ENCODE measurements at regions not wholly inside any gene's neighbourhood (a gene's known extent, or its start where the extent isn't known, plus 50 kb on each side); places are given as distances from the start of the nearest gene placed in this dataset.

DNA sequence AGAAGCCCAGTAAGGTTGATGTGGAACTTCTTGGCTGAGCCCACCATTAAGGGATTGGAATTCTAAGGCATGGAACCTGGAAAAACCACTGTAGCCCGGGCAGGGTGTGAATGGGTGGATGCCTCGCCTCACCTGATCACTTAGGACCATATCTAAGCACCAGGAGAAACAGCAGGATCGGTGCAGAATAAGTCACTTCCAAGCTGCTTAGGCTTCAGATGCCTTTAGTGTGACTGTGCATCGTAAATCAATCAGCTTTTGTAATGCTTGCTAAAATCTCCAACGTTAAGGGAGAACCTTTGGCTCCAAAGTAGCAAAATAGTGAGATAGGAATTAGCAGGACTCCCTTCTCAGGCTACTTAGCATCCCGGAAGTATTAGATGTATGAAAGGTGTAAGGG is 103.9 kb upstream of the MEGF10 start:
- TF ChIP-seq, protein P1, sequence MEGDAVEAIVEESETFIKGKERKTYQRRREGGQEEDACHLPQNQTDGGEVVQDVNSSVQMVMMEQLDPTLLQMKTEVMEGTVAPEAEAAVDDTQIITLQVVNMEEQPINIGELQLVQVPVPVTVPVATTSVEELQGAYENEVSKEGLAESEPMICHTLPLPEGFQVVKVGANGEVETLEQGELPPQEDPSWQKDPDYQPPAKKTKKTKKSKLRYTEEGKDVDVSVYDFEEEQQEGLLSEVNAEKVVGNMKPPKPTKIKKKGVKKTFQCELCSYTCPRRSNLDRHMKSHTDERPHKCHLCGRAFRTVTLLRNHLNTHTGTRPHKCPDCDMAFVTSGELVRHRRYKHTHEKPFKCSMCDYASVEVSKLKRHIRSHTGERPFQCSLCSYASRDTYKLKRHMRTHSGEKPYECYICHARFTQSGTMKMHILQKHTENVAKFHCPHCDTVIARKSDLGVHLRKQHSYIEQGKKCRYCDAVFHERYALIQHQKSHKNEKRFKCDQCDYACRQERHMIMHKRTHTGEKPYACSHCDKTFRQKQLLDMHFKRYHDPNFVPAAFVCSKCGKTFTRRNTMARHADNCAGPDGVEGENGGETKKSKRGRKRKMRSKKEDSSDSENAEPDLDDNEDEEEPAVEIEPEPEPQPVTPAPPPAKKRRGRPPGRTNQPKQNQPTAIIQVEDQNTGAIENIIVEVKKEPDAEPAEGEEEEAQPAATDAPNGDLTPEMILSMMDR (IDR thresholded peaks at IDR 0.05; ENCODE audit: low read depth, low read length) = no peak
- no peak for TF ChIP-seq EZH2phosphoT487 (IDR thresholded peaks at IDR 0.05; ENCODE audit: low read depth)

Data from OCI-LY3 (cell line).